CD14-positive monocyte (primary cell): ENCODE measurements at regions not wholly inside any gene's neighbourhood (a gene's known extent, or its start where the extent isn't known, plus 50 kb on each side); places are given as distances from the start of the nearest gene placed in this dataset.

Source experiments
- DNase-seq, 3 donors: peaks; one replicate each; pipeline ENCODE4 v3.0.0-alpha.2; 2011 to 2022
- H2AFZ ChIP-seq: 2 replicates; pipeline ENCODE4 v1.6.0; 2012; ENCODE audit warnings: mild to moderate bottlenecking, low read depth, low read length, inconsistent platforms; ENCODE audit not compliant: insufficient read depth, poor library complexity, severe bottlenecking
- H3K27ac ChIP-seq, 2 donors: 1 replicate in 1 of 2; 2 replicates in 1 of 2; pipeline ENCODE4 v1.5.1; 2012 to 2013; ENCODE audit warnings: low read length in 2 of 2, control low read depth in 1 of 2, inconsistent platforms in 1 of 2, low read depth in 1 of 2, mild to moderate bottlenecking in 1 of 2
- H3K27me3 ChIP-seq, 2 donors: one replicate each; pipeline versions ENCODE4 v1.6.0 to v1.6.1; 2011 to 2013; ENCODE audit warnings: low read length in 2 of 2; ENCODE audit not compliant: control insufficient read depth in 2 of 2, insufficient read depth in 2 of 2
- H3K36me3 ChIP-seq, 2 donors: replicated peaks in 1 of 2; 1 replicate in 1 of 2; 2 replicates in 1 of 2; pipeline versions ENCODE4 v1.5.1 to v1.6.1; 2012 to 2013; ENCODE audit warnings: low read length in 2 of 2, control low read depth in 1 of 2, inconsistent platforms in 1 of 2, mild to moderate bottlenecking in 1 of 2; ENCODE audit not compliant: insufficient read depth in 2 of 2, control insufficient read depth in 1 of 2
- H3K4me1 ChIP-seq, 2 donors: 1 replicate in 1 of 2; 2 replicates in 1 of 2; pipeline versions ENCODE4 v1.5.1 to v1.6.1; 2012 to 2013; ENCODE audit warnings: low read length in 2 of 2, control low read depth in 1 of 2, inconsistent platforms in 1 of 2, mild to moderate bottlenecking in 1 of 2, moderate library complexity in 1 of 2; ENCODE audit not compliant: insufficient read depth in 2 of 2, control insufficient read depth in 1 of 2
- H3K4me2 ChIP-seq: replicated peaks from 2 replicates; pipeline ENCODE3; 2012; ENCODE audit warnings: low read length, moderate library complexity, mild to moderate bottlenecking; ENCODE audit not compliant: poor library complexity, severe bottlenecking; ENCODE audit errors: extremely low read depth
- H3K4me3 ChIP-seq, 3 experiments: fragments of 200-600 bp in 1 of 3; sonication (generic) in 1 of 3; replicated peaks in 1 of 3; 1 replicate in 2 of 3; 2 replicates in 1 of 3; pipeline ENCODE4 v1.5.1; 2011 to 2013; ENCODE audit warnings: low read length in 3 of 3, mild to moderate bottlenecking in 3 of 3, control low read depth in 2 of 3, low read depth in 2 of 3, inconsistent platforms in 1 of 3, moderate library complexity in 1 of 3
- H3K79me2 ChIP-seq: 2 replicates; pipeline ENCODE4 v1.6.0; 2012; ENCODE audit warnings: mild to moderate bottlenecking, control low read depth, inconsistent platforms, low read length, moderate library complexity; ENCODE audit not compliant: insufficient read depth
- H3K9ac ChIP-seq: 2 replicates; pipeline ENCODE4 v1.6.0; 2017; ENCODE audit warnings: low read length, mild to moderate bottlenecking; ENCODE audit not compliant: insufficient read depth, poor library complexity, severe bottlenecking
- H3K9me3 ChIP-seq, 2 donors: replicated peaks in 1 of 2; 1 replicate in 1 of 2; 2 replicates in 1 of 2; pipeline versions ENCODE4 v1.5.1 to v1.6.1; 2012 to 2013; ENCODE audit warnings: low read length in 2 of 2, control low read depth in 1 of 2; ENCODE audit not compliant: control insufficient read depth in 1 of 2, insufficient read depth in 1 of 2
- H4K20me1 ChIP-seq: 2 replicates; pipeline ENCODE4 v1.6.0; 2012; ENCODE audit warnings: mild to moderate bottlenecking, low read length, control low read depth, moderate library complexity; ENCODE audit not compliant: insufficient read depth
- H3K27ac Mint-ChIP-seq, 7 donors: one replicate each; pipeline ENCODE4 v1.8.0; 2020; ENCODE audit warnings: mild to moderate bottlenecking in 7 of 7, mixed read lengths in 7 of 7, moderate library complexity in 6 of 7, inconsistent platforms in 2 of 7
- H3K27me3 Mint-ChIP-seq, 3 donors: one replicate each; pipeline ENCODE4 v1.8.0; 2021 to 2022; ENCODE audit warnings: low read depth in 3 of 3, mild to moderate bottlenecking in 3 of 3, mixed read lengths in 3 of 3, moderate library complexity in 3 of 3, inconsistent platforms in 1 of 3
- H3K36me3 Mint-ChIP-seq, 2 donors: one replicate each; pipeline ENCODE4 v1.8.0; 2020; ENCODE audit warnings: mixed read lengths in 2 of 2, inconsistent platforms in 1 of 2, mild to moderate bottlenecking in 1 of 2
- H3K4me1 Mint-ChIP-seq: one replicate; pipeline ENCODE4 v1.8.0; 2020; ENCODE audit warnings: mild to moderate bottlenecking, mixed read lengths
- H3K4me3 Mint-ChIP-seq, 2 donors: one replicate each; pipeline ENCODE4 v1.8.0; 2020; ENCODE audit warnings: mild to moderate bottlenecking in 2 of 2, mixed read lengths in 2 of 2, moderate library complexity in 1 of 2
- H3K9me3 Mint-ChIP-seq, 7 donors: one replicate each; pipeline ENCODE4 v1.8.0; 2020 to 2022; ENCODE audit warnings: mixed read lengths in 7 of 7, mild to moderate bottlenecking in 6 of 7, moderate library complexity in 6 of 7, inconsistent platforms in 2 of 7
- WGBS: methylation state at CpG from one replicate; pipeline ENCODE4 v1.1.5; 2013; ENCODE audit warnings: missing lambda C conversion rate; ENCODE audit not compliant: insufficient coverage; 5-methylcytosine and 5-hydroxymethylcytosine counted together
- intact Hi-C, 2 donors: fragments of 100-400 bp; cut with micrococcal nuclease; formaldehyde crosslinking; loops; one replicate each; pipeline versions ENCODE4 v1.15.0 to v1.15.1; 2023
- TF ChIP-seq, protein P1 (sequence below): fragments of 200-600 bp; IDR thresholded peaks from one replicate; pipeline ENCODE4 v1.8.0; 2022; ENCODE audit warnings: antibody characterized with exemption, mild to moderate bottlenecking

DNA sequence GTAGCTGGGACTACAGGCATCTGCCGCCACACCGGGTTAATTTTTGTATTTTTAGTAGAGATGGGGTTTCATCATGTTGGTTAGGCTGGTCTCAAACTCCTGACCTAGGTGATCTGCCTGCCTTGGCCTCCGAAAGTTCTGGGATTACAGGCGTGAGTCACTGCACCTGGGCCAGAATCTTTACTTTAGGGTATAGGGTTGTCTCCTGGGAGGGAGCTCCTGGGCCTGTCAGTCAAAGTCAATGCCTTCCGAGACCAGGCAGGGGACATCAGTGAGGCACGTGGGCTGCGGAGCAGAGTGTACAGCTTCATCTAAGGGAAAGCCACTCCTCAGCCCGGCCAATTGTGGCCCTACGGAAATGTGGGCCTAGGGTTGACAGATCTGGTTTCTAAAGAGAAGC, 108.6 kb downstream of the FGF18 start:
- no peak overlapping the region for H3K9ac ChIP-seq
- H3K4me1 ChIP-seq = no peaks in the 10 kb centered on the region
- H3K27me3 ChIP-seq = peaks cover 0 to 4% of the 10 kb centered on the region in 2 donors
- no peak overlapping the region for H3K27ac ChIP-seq
- no peak overlapping the region for H3K4me2 ChIP-seq
- Mint-ChIP-seq H3K27me3 (peaks cover 4 to 8% (median 7%) of the 10 kb centered on the region in 3 donors), H3K36me3 (no peaks in the 10 kb centered on the region), H3K27ac (no peak overlapping the region), H3K4me3 (no peak overlapping the region), H3K9me3 (no peaks in the 10 kb centered on the region), H3K4me1 (no peaks in the 10 kb centered on the region)
- TF ChIP-seq, protein P1, sequence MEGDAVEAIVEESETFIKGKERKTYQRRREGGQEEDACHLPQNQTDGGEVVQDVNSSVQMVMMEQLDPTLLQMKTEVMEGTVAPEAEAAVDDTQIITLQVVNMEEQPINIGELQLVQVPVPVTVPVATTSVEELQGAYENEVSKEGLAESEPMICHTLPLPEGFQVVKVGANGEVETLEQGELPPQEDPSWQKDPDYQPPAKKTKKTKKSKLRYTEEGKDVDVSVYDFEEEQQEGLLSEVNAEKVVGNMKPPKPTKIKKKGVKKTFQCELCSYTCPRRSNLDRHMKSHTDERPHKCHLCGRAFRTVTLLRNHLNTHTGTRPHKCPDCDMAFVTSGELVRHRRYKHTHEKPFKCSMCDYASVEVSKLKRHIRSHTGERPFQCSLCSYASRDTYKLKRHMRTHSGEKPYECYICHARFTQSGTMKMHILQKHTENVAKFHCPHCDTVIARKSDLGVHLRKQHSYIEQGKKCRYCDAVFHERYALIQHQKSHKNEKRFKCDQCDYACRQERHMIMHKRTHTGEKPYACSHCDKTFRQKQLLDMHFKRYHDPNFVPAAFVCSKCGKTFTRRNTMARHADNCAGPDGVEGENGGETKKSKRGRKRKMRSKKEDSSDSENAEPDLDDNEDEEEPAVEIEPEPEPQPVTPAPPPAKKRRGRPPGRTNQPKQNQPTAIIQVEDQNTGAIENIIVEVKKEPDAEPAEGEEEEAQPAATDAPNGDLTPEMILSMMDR = no peak
- H3K79me2 ChIP-seq = no peaks in the 10 kb centered on the region
- WGBS = 98% methylated on average over 9 of the region's 9 CpGs
- H2AFZ ChIP-seq = no peak overlapping the region
- DNase-seq = no peak
- H3K36me3 ChIP-seq = no peaks in the 10 kb centered on the region
- no peaks in the 10 kb centered on the region for H3K9me3 ChIP-seq
- intact Hi-C loops = no loop called here
- no peaks in the 10 kb centered on the region for H4K20me1 ChIP-seq
- no peak overlapping the region for H3K4me3 ChIP-seq

DNA sequence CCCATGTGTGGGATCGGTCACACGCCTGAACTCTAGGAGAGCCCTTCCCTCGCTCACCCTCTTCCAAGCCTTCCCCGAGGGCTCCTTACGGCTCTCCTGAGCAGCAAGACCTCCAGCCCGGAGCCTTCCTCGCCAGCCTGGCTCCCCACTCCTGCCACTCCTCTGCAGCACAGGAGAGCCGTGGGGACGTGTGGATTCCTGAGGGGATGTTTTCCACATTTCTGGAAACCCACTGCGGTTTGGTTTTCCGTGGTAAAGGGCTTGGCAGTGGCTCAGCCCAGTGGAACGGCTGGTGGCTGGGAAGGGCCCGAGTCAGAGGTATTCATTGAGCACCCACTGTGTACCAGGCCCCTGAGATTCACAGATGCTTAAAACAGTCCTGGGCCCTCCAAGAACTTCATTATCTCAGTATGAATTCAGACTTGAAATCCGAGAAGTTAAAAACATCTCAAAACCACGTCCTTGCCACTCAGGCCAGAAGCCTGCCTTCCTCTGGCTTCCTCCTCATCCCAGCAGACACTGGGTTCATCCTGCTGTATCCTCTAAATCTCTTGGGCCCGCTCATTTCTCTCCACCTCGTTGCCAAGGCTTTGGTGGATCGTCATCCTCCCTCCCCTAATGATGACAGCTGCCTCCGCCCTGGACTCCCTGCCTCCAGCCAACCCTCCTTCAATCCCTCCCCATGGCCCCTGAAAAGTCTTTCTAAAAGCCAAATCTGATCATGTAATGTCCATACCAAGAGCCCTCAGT, 109.6 kb downstream of the FGF18 start:
- H3K27ac Mint-ChIP-seq = no peak overlapping the region
- Histone ChIP-seq H3K4me2 (no peak overlapping the region), H2AFZ (no peak overlapping the region), H3K9me3 (no peaks in the 10 kb centered on the region), H3K4me3 (no peak overlapping the region), H3K79me2 (no peaks in the 10 kb centered on the region), H3K36me3 (no peaks in the 10 kb centered on the region), H3K4me1 (no peaks in the 10 kb centered on the region), H3K9ac (no peak overlapping the region), H4K20me1 (no peaks in the 10 kb centered on the region), H3K27ac (no peak overlapping the region), H3K27me3 (peaks cover 0 to 4% of the 10 kb centered on the region in 2 donors)
- 91% methylated on average over 18 of the region's 19 CpGs for WGBS
- DNase-seq = no peak
- H3K4me3 Mint-ChIP-seq = no peak overlapping the region
- intact Hi-C loops = no loop called here
- no peaks in the 10 kb centered on the region for H3K9me3 Mint-ChIP-seq
- no peaks in the 10 kb centered on the region for H3K4me1 Mint-ChIP-seq
- H3K36me3 Mint-ChIP-seq = no peaks in the 10 kb centered on the region
- H3K27me3 Mint-ChIP-seq = peaks cover 1 to 9% (median 9%) of the 10 kb centered on the region in 3 donors
- TF ChIP-seq, protein P1 = no peak
